K562 (cell line): ENCODE measurements at regions not wholly inside any gene's neighbourhood (a gene's known extent, or its start where the extent isn't known, plus 50 kb on each side); places are given as distances from the start of the nearest gene placed in this dataset.

Experiments used
- ATAC-seq: fragments of 200-7000 bp; cut with Tn5 transposase; 3 replicates; pipeline ENCODE4 v1.9.1; 2020; ENCODE audit warnings: moderate library complexity
- BruUV-seq: library from RNA; stranded (reverse); fragments of 400-500 nt; replicated peaks from 2 replicates; lab custom pipeline; 2021; lab: Mats Ljungman, UMichigan
- CTCF ChIA-PET: fragments of 300-600 bp; formaldehyde crosslinking; extraction: SDS; loops from one replicate; lab custom pipeline; 2021; ENCODE audit warnings: low intra/inter-chr PET ratio; lab: Yijun Ruan, JAX
- POLR2A ChIA-PET: fragments of 300-600, 350-650 bp; sonication (Branson Sonifier 250); formaldehyde crosslinking; extraction: SDS; loops from one replicate; lab custom pipeline; 2021; ENCODE audit warnings: antibody characterized with exemption, inconsistent platforms; lab: Yijun Ruan, JAX
- DNase-seq, 4 experiments: peaks; one replicate each; pipeline versions ENCODE4 v3.0.0 to v3.0.0-alpha.2; 2011 to 2018; ENCODE audit warnings: low spot score in 3 of 4, mixed read lengths in 3 of 4; ENCODE audit errors: extremely low read depth in 1 of 4
- FAIRE-seq: peaks from 2 replicates; lab custom pipeline; 2011; peaks lifted over from hg19 to GRCh38; lab: Jason Lieb, UNC
- H2AFZ ChIP-seq: 2 replicates; pipeline ENCODE4 v1.6.0; 2011; ENCODE audit warnings: low read depth, low read length, control low read depth, inconsistent platforms
- H3K27ac ChIP-seq: fragments of 200-600 bp; 3 replicates; pipeline ENCODE4 v1.8.0; 2011; ENCODE audit warnings: low read depth, mild to moderate bottlenecking, control low read depth, inconsistent platforms, low read length, moderate library complexity, mixed read lengths; ENCODE audit errors: extremely low read depth
- H3K27me3 ChIP-seq, 2 experiments: fragments of 300-600 bp in 1 of 2; 2 replicates in 1 of 2; 3 replicates in 1 of 2; pipeline versions ENCODE4 v1.6.0 to v1.8.0; 2011; ENCODE audit warnings: inconsistent platforms in 2 of 2, low read length in 2 of 2, mild to moderate bottlenecking in 1 of 2, mixed read lengths in 1 of 2, moderate library complexity in 1 of 2; ENCODE audit not compliant: control insufficient read depth in 2 of 2, insufficient read depth in 2 of 2
- H3K36me3 ChIP-seq: fragments of 300-600 bp; 3 replicates; pipeline ENCODE4 v1.8.0; 2011; ENCODE audit warnings: mild to moderate bottlenecking, low read length, inconsistent platforms; ENCODE audit not compliant: control insufficient read depth, insufficient read depth
- H3K4me1 ChIP-seq, 2 experiments: fragments of 200-600 bp in 1 of 2; replicated peaks in 1 of 2; 2 replicates in 1 of 2; 3 replicates in 1 of 2; pipeline versions ENCODE4 v1.5.1 to v1.8.0; 2011; ENCODE audit warnings: inconsistent platforms in 2 of 2, low read length in 2 of 2, mild to moderate bottlenecking in 1 of 2, mixed read lengths in 1 of 2, moderate library complexity in 1 of 2; ENCODE audit not compliant: control insufficient read depth in 2 of 2, insufficient read depth in 2 of 2
- H3K4me2 ChIP-seq: 2 replicates; pipeline ENCODE4 v1.6.1; 2011; ENCODE audit warnings: low read length, control low read depth, inconsistent platforms, mixed read lengths; ENCODE audit not compliant: insufficient read depth
- H3K4me3 ChIP-seq: fragments of 200-600 bp; sonication (generic), shearing (Covaris generic); 2 replicates; pipeline ENCODE4 v1.5.1; 2016; ENCODE audit warnings: control low read depth, inconsistent platforms
- H3K79me2 ChIP-seq: fragments of 200-600 bp; 3 replicates; pipeline ENCODE4 v1.8.0; 2011; ENCODE audit warnings: low read length, inconsistent platforms; ENCODE audit not compliant: control insufficient read depth, insufficient read depth
- H3K9ac ChIP-seq, 2 experiments: 2 replicates each; pipeline versions ENCODE4 v1.6.0 to v1.6.1; 2011; ENCODE audit warnings: low read depth in 2 of 2, low read length in 2 of 2, control low read depth in 1 of 2, inconsistent platforms in 1 of 2, mild to moderate bottlenecking in 1 of 2, mixed read lengths in 1 of 2; ENCODE audit not compliant: insufficient read depth in 1 of 2
- H3K9me1 ChIP-seq: one replicate; pipeline ENCODE4 v1.6.0; 2011; ENCODE audit warnings: inconsistent platforms, mild to moderate bottlenecking, low read length, moderate library complexity; ENCODE audit not compliant: control insufficient read depth, insufficient read depth
- H3K9me3 ChIP-seq: replicated peaks from 2 replicates; pipeline ENCODE4 v1.5.1; 2011; ENCODE audit warnings: low read depth, low read length, inconsistent platforms; ENCODE audit not compliant: control insufficient read depth, insufficient read depth
- H4K20me1 ChIP-seq: replicated peaks from 2 replicates; pipeline ENCODE4 v1.6.1; 2011; ENCODE audit warnings: low read length, inconsistent platforms, mixed read lengths; ENCODE audit not compliant: control insufficient read depth, insufficient read depth
- BRCA1 ChIP-seq, 2 experiments: fragments of 450-650 bp in 1 of 2; sonication (generic) in 1 of 2; formaldehyde crosslinking in 1 of 2; IDR thresholded peaks; 2 replicates each; pipeline versions ENCODE4 v1.5.0 to v1.6.1; 2017 to 2020; ENCODE audit warnings: mild to moderate bottlenecking in 1 of 2, missing genetic modification reagents in 1 of 2
- ELF2 ChIP-seq: fragments of 250-450 bp; sonication (Bioruptor Pico); IDR thresholded peaks from 2 replicates; pipeline ENCODE4 v1.5.0; 2021; ENCODE audit warnings: mild to moderate bottlenecking
- ELK1 ChIP-seq: sonication (generic); formaldehyde crosslinking; IDR thresholded peaks from 2 replicates; pipeline ENCODE4 v1.8.1; 2022; ENCODE audit warnings: missing genetic modification reagents
- SMC3 ChIP-seq: conservative IDR thresholded peaks from 2 replicates; pipeline ENCODE4 v1.6.1; 2011; ENCODE audit warnings: low read depth, low read length, improper control_type of control experiment; ENCODE audit not compliant: insufficient read depth
- TEAD4 ChIP-seq, 2 experiments: sonication (generic) in 1 of 2; formaldehyde crosslinking in 1 of 2; IDR thresholded peaks; 2 replicates each; pipeline versions ENCODE4 v1.6.1 to v1.8.0; 2012 to 2022; ENCODE audit warnings: borderline replicate concordance in 1 of 2, inconsistent platforms in 1 of 2, low read length in 1 of 2, mild to moderate bottlenecking in 1 of 2, missing genetic modification reagents in 1 of 2
- ZBTB17 ChIP-seq: fragments of 450-650 bp; formaldehyde crosslinking; IDR thresholded peaks from 2 replicates; pipeline ENCODE4 v1.4.0; 2020; ENCODE audit warnings: mild to moderate bottlenecking
- WGBS: fragments of 100-300 bp; shearing (Covaris generic); methylation state at CpG from one replicate; pipeline ENCODE4 v1.1.6; 2016; ENCODE audit warnings: low coverage, mixed read lengths; ENCODE audit not compliant: insufficient coverage; ENCODE audit errors: missing lambda C conversion rate; 5-methylcytosine and 5-hydroxymethylcytosine counted together
- in situ Hi-C: fragments of 300-500 bp; cut with MboI; formaldehyde crosslinking; loops from 4 replicates; pipeline ENCODE4 v1.15.0; 2018; ENCODE audit warnings: inconsistent platforms, mixed read lengths
- intact Hi-C: fragments of 100-400 bp; cut with micrococcal nuclease; formaldehyde crosslinking; loops from 2 replicates; pipeline ENCODE4 v1.14.2; 2022
- TF ChIP-seq, protein P1 (sequence below): fragments of 250-450 bp; sonication (Bioruptor Pico); IDR thresholded peaks from 2 replicates; pipeline ENCODE4 v1.5.0; 2021
- TF ChIP-seq, protein P2 (sequence below): sonication (generic); formaldehyde crosslinking; IDR thresholded peaks from 2 replicates; pipeline ENCODE4 v1.8.0; 2022; ENCODE audit warnings: mild to moderate bottlenecking, missing genetic modification reagents
- TF ChIP-seq, protein P3 (sequence below), 3 experiments: fragments of 200-800 bp in 1 of 3; fragments of 250-450 bp in 1 of 3; fragments of 450-650 bp in 1 of 3; sonication (Bioruptor Pico) in 1 of 3; sonication (Bioruptor generic) in 1 of 3; formaldehyde crosslinking in 1 of 3; IDR thresholded peaks; 2 replicates each; pipeline versions ENCODE4 v1.6.1 to v1.8.0; 2016 to 2022; ENCODE audit warnings: mild to moderate bottlenecking in 2 of 3, missing genetic modification characterization in 2 of 3, missing compliant biosample characterization in 1 of 3, moderate library complexity in 1 of 3
- TF ChIP-seq, protein P4 (sequence below): fragments of 450-650 bp; IDR thresholded peaks from one replicate; pipeline ENCODE4 v1.6.1; 2018; ENCODE audit warnings: mild to moderate bottlenecking, moderate library complexity; ENCODE audit not compliant: partially characterized antibody

DNA sequence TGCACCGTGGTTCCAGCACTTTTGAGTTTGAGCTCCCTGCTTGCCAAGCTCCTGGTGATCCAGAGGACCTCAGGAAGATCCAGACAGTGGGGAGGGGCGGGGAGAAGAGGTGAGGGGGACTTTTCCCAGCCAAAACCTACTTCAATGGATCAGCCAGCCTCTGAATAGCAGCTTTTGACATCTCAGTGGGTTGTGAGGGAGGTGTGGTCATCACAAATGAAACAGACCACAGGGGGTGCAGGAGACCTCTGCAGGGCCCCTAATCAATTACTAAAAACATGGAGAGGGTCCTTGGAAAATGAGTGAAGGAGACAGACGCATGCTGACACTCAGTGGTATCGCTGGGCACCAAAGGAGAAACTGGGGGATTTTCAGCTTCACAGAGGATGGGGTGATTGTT is 372.7 kb downstream of the ZNF521 start:
- no peaks in the 10 kb centered on the region for H3K4me1 ChIP-seq
- POLR2A ChIA-PET, result interaction anchor here (0.7 kb wide), 1 partner anchor 149 kb away, joined by 3 read pairs; no protein-coding TSS in a partner anchor
- H3K4me3 ChIP-seq, result no peak overlapping the region
- no peak overlapping the region for H3K9ac ChIP-seq
- in situ Hi-C loops, result no loop called here
- H4K20me1 ChIP-seq, result no peaks in the 10 kb centered on the region
- DNase-seq (no peak), ATAC-seq (no peak), FAIRE-seq (no peak)
- H3K79me2 ChIP-seq, result no peaks in the 10 kb centered on the region
- no peak overlapping the region for H3K27ac ChIP-seq
- no TSS peak for BruUV-seq
- H2AFZ ChIP-seq, result no peak overlapping the region
- no peaks in the 10 kb centered on the region for H3K9me1 ChIP-seq
- no peaks in the 10 kb centered on the region; the same call in 1 of the 2 replicates for H3K9me3 ChIP-seq
- no peak overlapping the region for H3K4me2 ChIP-seq
- intact Hi-C loops, result no loop called here
- H3K36me3 ChIP-seq, result no peaks in the 10 kb centered on the region
- H3K27me3 ChIP-seq, result no peaks in the 10 kb centered on the region
- CTCF ChIA-PET, result no interaction called here
- 0% methylated on average over 4 of the region's 4 CpGs for WGBS
- no peak for TF ChIP-seq TEAD4 (IDR thresholded peaks at IDR 0.05; ENCODE audit: low read length)
- TF ChIP-seq TEAD4 (CRISPR knock-in tag; IDR thresholded peaks at IDR 0.05; ENCODE audit: borderline replicate concordance), result no peak
- TF ChIP-seq, protein P1, sequence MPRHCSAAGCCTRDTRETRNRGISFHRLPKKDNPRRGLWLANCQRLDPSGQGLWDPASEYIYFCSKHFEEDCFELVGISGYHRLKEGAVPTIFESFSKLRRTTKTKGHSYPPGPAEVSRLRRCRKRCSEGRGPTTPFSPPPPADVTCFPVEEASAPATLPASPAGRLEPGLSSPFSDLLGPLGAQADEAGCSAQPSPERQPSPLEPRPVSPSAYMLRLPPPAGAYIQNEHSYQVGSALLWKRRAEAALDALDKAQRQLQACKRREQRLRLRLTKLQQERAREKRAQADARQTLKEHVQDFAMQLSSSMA (CRISPR knock-in tag), result no peak
- TF ChIP-seq, protein P2, sequence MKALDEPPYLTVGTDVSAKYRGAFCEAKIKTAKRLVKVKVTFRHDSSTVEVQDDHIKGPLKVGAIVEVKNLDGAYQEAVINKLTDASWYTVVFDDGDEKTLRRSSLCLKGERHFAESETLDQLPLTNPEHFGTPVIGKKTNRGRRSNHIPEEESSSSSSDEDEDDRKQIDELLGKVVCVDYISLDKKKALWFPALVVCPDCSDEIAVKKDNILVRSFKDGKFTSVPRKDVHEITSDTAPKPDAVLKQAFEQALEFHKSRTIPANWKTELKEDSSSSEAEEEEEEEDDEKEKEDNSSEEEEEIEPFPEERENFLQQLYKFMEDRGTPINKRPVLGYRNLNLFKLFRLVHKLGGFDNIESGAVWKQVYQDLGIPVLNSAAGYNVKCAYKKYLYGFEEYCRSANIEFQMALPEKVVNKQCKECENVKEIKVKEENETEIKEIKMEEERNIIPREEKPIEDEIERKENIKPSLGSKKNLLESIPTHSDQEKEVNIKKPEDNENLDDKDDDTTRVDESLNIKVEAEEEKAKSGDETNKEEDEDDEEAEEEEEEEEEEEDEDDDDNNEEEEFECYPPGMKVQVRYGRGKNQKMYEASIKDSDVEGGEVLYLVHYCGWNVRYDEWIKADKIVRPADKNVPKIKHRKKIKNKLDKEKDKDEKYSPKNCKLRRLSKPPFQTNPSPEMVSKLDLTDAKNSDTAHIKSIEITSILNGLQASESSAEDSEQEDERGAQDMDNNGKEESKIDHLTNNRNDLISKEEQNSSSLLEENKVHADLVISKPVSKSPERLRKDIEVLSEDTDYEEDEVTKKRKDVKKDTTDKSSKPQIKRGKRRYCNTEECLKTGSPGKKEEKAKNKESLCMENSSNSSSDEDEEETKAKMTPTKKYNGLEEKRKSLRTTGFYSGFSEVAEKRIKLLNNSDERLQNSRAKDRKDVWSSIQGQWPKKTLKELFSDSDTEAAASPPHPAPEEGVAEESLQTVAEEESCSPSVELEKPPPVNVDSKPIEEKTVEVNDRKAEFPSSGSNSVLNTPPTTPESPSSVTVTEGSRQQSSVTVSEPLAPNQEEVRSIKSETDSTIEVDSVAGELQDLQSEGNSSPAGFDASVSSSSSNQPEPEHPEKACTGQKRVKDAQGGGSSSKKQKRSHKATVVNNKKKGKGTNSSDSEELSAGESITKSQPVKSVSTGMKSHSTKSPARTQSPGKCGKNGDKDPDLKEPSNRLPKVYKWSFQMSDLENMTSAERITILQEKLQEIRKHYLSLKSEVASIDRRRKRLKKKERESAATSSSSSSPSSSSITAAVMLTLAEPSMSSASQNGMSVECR, result no peak
- TF ChIP-seq, protein P3, sequence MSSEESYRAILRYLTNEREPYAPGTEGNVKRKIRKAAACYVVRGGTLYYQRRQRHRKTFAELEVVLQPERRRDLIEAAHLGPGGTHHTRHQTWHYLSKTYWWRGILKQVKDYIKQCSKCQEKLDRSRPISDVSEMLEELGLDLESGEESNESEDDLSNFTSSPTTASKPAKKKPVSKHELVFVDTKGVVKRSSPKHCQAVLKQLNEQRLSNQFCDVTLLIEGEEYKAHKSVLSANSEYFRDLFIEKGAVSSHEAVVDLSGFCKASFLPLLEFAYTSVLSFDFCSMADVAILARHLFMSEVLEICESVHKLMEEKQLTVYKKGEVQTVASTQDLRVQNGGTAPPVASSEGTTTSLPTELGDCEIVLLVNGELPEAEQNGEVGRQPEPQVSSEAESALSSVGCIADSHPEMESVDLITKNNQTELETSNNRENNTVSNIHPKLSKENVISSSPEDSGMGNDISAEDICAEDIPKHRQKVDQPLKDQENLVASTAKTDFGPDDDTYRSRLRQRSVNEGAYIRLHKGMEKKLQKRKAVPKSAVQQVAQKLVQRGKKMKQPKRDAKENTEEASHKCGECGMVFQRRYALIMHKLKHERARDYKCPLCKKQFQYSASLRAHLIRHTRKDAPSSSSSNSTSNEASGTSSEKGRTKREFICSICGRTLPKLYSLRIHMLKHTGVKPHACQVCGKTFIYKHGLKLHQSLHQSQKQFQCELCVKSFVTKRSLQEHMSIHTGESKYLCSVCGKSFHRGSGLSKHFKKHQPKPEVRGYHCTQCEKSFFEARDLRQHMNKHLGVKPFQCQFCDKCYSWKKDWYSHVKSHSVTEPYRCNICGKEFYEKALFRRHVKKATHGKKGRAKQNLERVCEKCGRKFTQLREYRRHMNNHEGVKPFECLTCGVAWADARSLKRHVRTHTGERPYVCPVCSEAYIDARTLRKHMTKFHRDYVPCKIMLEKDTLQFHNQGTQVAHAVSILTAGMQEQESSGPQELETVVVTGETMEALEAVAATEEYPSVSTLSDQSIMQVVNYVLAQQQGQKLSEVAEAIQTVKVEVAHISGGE (CRISPR knock-in tag; IDR thresholded peaks at IDR 0.05), result no peak
- TF ChIP-seq ELK1, result no peak
- TF ChIP-seq ELF2 (CRISPR knock-in tag), result no peak
- TF ChIP-seq BRCA1 (IDR thresholded peaks at IDR 0.05), result no peak
- no peak for TF ChIP-seq BRCA1 (CRISPR knock-in tag; IDR thresholded peaks at IDR 0.05)
- TF ChIP-seq, protein P4, sequence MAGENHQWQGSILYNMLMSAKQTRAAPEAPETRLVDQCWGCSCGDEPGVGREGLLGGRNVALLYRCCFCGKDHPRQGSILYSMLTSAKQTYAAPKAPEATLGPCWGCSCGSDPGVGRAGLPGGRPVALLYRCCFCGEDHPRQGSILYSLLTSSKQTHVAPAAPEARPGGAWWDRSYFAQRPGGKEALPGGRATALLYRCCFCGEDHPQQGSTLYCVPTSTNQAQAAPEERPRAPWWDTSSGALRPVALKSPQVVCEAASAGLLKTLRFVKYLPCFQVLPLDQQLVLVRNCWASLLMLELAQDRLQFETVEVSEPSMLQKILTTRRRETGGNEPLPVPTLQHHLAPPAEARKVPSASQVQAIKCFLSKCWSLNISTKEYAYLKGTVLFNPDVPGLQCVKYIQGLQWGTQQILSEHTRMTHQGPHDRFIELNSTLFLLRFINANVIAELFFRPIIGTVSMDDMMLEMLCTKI, result no peak
- no peak for TF ChIP-seq SMC3
- no peak for TF ChIP-seq ZBTB17
